SW 1271 (cell line): ENCODE measurements at regions not wholly inside any gene's neighbourhood (a gene's known extent, or its start where the extent isn't known, plus 50 kb on each side); places are given as distances from the start of the nearest gene placed in this dataset.
"Not testable (repeated sequence)": the region's sequence is repeated elsewhere in the genome, so short reads cannot be mapped to it uniquely, and the experiment has no call there.

Experiments used
- DNase-seq, 2 experiments: peaks; one replicate each; lab custom pipeline; 2025; lab: John Stamatoyannopoulos, UW

GRCh38 chr3:8001712-8002111 is 499.9 kb upstream of the LMCD1 start:
- DNase-seq, result no peak

GRCh38 chr3:8011902-8012301 is 489.7 kb upstream of the LMCD1 start:
- no peak for DNase-seq

GRCh38 chr3:8020047-8020841 is 481.4 kb upstream of the LMCD1 start:
- no peak for DNase-seq

- DNase-seq, result no peak
These were observed 473.7 kb upstream of the LMCD1 start for GRCh38 chr3:8027954-8028353.

GRCh38 chr3:8050283-8050682 is 451.3 kb upstream of the LMCD1 start:
- DNase-seq, result no peak

- DNase-seq, result no peak
These were observed 449.0 kb upstream of the LMCD1 start for GRCh38 chr3:8052659-8053058.

- not testable (repeated sequence) for DNase-seq
These were observed 433.5 kb upstream of the LMCD1 start for GRCh38 chr3:8068135-8068534.

GRCh38 chr3:8069471-8069870 is 432.2 kb upstream of the LMCD1 start:
- no peak for DNase-seq

GRCh38 chr3:8070011-8070410 is 431.6 kb upstream of the LMCD1 start:
- DNase-seq, result no peak

- not testable (repeated sequence) for DNase-seq
These were observed 426.9 kb upstream of the LMCD1 start for GRCh38 chr3:8074740-8075139.

- DNase-seq, result no peak
These were observed 424.5 kb upstream of the LMCD1 start for GRCh38 chr3:8077126-8077525.

- DNase-seq, result no peak
These were observed 421.2 kb upstream of the LMCD1 start for GRCh38 chr3:8080464-8080863.

GRCh38 chr3:8085498-8085897 is 416.1 kb upstream of the LMCD1 start:
- DNase-seq, result no peak

GRCh38 chr3:8087951-8088350 is 413.7 kb upstream of the LMCD1 start:
- no peak for DNase-seq

- DNase-seq, result no peak
These were observed 407.2 kb upstream of the LMCD1 start for GRCh38 chr3:8094415-8094814.

- DNase-seq, result no peak
These were observed 405.9 kb upstream of the LMCD1 start for GRCh38 chr3:8095724-8096123.

GRCh38 chr3:8097690-8098089 is 403.9 kb upstream of the LMCD1 start:
- DNase-seq, result no peak

- no peak for DNase-seq
These were observed 397.7 kb upstream of the LMCD1 start for GRCh38 chr3:8103954-8104353.

GRCh38 chr3:8106921-8107320 is 394.7 kb upstream of the LMCD1 start:
- no peak for DNase-seq

GRCh38 chr3:8110966-8111798 is 390.4 kb upstream of the LMCD1 start:
- DNase-seq, result peak; percentile 16 to 59

GRCh38 chr3:8112587-8112986 is 389.0 kb upstream of the LMCD1 start:
- DNase-seq, result no peak

- DNase-seq, result no peak
These were observed 388.0 kb upstream of the LMCD1 start for GRCh38 chr3:8113626-8114025.

GRCh38 chr3:8128686-8129085 is 372.9 kb upstream of the LMCD1 start:
- DNase-seq, result no peak
